Body of pancreas (tissue), 4 donors: ENCODE measurements at regions not wholly inside any gene's neighbourhood (a gene's known extent, or its start where the extent isn't known, plus 50 kb on each side); places are given as distances from the start of the nearest gene placed in this dataset.

Experiments used
- ATAC-seq: fragments of 150-250 bp; one replicate; pipeline ENCODE4 v1.9.1; 2016
- DNase-seq, 4 donors: peaks; one replicate each; pipeline ENCODE4 v3.0.0-alpha.2; 2019
- H3K27ac ChIP-seq, 4 donors: fragments of 200-600 bp; sonication (generic); 1 replicate in 3 of 4; 2 replicates in 1 of 4; pipeline versions ENCODE4 v1.5.1 to v1.6.1; 2016 to 2019; ENCODE audit warnings: mild to moderate bottlenecking in 1 of 4, mixed read lengths in 1 of 4, moderate library complexity in 1 of 4
- H3K27me3 ChIP-seq, 2 donors: fragments of 200-600 bp; sonication (generic); one replicate each; pipeline ENCODE4 v1.6.0; 2016; ENCODE audit warnings: mild to moderate bottlenecking in 1 of 2
- H3K36me3 ChIP-seq, 2 donors: fragments of 200-600 bp; sonication (generic); replicated peaks in 1 of 2; 2 replicates each; pipeline ENCODE4 v1.5.1; 2016; ENCODE audit warnings: low read depth in 2 of 2; ENCODE audit not compliant: insufficient read depth in 1 of 2
- H3K4me1 ChIP-seq: fragments of 200-600 bp; sonication (generic); one replicate; pipeline ENCODE4 v1.6.0; 2016
- H3K4me3 ChIP-seq, 2 donors: fragments of 200-600 bp; sonication (generic); 1 replicate in 1 of 2; 2 replicates in 1 of 2; pipeline ENCODE4 v1.5.1; 2016 to 2019
- H3K9me3 ChIP-seq, 3 donors: fragments of 200-600 bp; sonication (generic); 1 replicate in 2 of 3; 2 replicates in 1 of 3; pipeline ENCODE4 v1.5.1; 2016
- CTCF ChIP-seq, 7 experiments: fragments of 450-650 bp in 4 of 7; fragments of 200-600 bp in 3 of 7; sonication (generic) in 3 of 7; IDR thresholded peaks; one replicate each; pipeline ENCODE4 v1.5.1; 2016 to 2019; ENCODE audit warnings: antibody characterized with exemption in 7 of 7
- POLR2A ChIP-seq, 3 donors: fragments of 450-650 bp; IDR thresholded peaks; one replicate each; pipeline ENCODE4 v1.6.1; 2016; ENCODE audit warnings: antibody characterized with exemption in 3 of 3, mild to moderate bottlenecking in 2 of 3
- WGBS, 2 donors: methylation state at CpG; one replicate each; pipeline ENCODE4 v1.1.5; 2017; 5-methylcytosine and 5-hydroxymethylcytosine counted together
- intact Hi-C: fragments of 100-400 bp; cut with DNase I; formaldehyde crosslinking; loops from one replicate; pipeline ENCODE4 v1.15.1; 2023

DNA sequence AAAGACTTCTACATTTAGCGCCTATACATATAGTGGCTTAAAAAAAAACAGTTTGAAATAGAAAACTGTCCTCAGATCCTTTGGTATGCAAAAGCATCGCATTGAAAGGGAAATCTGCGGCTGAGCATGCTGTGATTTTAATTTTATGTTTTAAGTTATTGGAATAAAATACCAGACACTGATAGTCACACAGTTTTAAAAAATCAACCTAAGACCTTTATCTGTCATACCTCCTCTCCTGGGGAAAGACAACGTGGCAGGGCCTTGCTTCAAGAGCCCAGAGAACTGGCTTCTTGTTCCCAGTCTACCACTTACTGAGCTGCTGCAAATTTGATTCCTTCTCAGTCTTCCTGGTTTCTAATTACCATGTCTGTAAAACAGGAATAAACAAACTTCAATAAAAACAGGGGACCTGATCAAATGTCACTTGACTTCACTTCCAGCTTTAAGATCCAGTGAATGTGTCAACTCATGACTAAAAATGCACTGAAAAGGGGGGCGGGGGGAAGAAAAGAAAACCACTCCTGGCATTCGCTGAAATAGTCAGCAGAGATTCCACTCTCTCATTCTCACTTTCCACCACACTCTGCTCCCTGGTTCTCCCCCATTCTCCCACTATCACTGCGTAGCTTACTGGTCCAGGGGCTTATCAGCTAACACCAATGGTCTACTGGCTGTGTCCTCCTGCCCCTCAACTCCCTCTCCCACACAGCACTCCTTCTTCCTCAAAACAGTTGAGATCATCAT is 494.7 kb upstream of the MARCKS start:
- no peak overlapping the region for H3K27ac ChIP-seq
- WGBS, 2 donors: 80 to 86% methylated on average over 7 of the region's 7 CpGs
- intact Hi-C loops: no loop called here
- DNase-seq (no peak), ATAC-seq (no peak)
- H3K27me3 ChIP-seq: no peaks in the 10 kb centered on the region
- H3K36me3 ChIP-seq: no peaks in the 10 kb centered on the region
- no peak overlapping the region for H3K4me3 ChIP-seq
- TF ChIP-seq POLR2A (IDR thresholded peaks at IDR 0.05): no peak
- no peak for TF ChIP-seq CTCF (IDR thresholded peaks at IDR 0.05)
- no peaks in the 10 kb centered on the region for H3K9me3 ChIP-seq
- peaks cover 9% of the 10 kb centered on the region for H3K4me1 ChIP-seq

DNA sequence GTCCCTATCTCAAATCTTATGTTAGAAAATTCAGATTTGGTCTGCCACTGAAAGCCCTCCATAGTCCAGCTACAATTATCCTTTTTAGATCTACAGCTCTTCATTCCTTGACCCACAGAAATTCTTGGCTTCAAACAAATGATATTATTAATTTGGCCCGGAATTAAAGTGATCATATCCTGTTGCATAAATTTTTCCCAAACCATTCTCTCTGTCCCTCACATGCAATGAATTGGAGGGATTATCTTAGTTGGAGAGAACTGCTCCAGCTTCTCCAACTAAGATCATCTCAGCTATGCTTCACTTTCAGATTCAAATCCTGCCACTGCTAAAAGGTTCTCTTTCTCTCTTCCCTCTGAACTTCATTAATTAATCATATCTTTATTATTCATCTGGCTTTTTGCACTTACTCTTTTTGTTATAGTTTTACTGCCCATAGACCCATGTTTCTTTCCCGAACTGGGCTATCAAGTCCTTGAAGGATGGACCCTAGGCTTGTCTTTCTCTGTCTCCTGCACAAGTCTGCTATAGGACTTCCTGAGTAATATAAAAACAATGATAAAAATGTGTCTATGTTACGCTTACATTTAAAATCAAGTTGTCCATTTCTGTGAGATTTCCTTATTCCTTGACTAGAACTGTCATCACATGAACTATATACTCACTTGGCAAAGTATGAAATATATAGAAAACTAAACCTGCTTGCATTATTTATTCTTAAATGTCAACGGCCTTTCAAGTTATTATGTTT is 493.9 kb upstream of the MARCKS start:
- H3K4me1 ChIP-seq: peaks cover 9% of the 10 kb centered on the region
- no peak for ATAC-seq
- H3K27me3 ChIP-seq: no peaks in the 10 kb centered on the region
- intact Hi-C loops: no loop called here
- H3K9me3 ChIP-seq: no peaks in the 10 kb centered on the region
- TF ChIP-seq POLR2A (IDR thresholded peaks at IDR 0.05): no peak
- TF ChIP-seq CTCF (IDR thresholded peaks at IDR 0.05): no peak
- 85 to 91% methylated on average over 4 of the region's 4 CpGs for WGBS, 2 donors
- no peak overlapping the region for H3K4me3 ChIP-seq
- no peaks in the 10 kb centered on the region for H3K36me3 ChIP-seq
- H3K27ac ChIP-seq: no peak overlapping the region
- DNase-seq: no peak

- intact Hi-C loops: no loop called here
- TF ChIP-seq CTCF (IDR thresholded peaks at IDR 0.05) (no peak), POLR2A (IDR thresholded peaks at IDR 0.05) (no peak)
- ATAC-seq: no peak
- Histone ChIP-seq H3K9me3 (no peaks in the 10 kb centered on the region), H3K4me1 (peaks cover 9% of the 10 kb centered on the region), H3K36me3 (no peaks in the 10 kb centered on the region), H3K27ac (no peak overlapping the region), H3K4me3 (no peak overlapping the region), H3K27me3 (no peaks in the 10 kb centered on the region)
- DNase-seq: no peak
These were observed 493.3 kb upstream of the MARCKS start for GRCh38 chr6:113363866-113364265.

- WGBS, 2 donors: 89 to 92% methylated on average over 3 of the region's 3 CpGs
- H3K4me1 ChIP-seq: peaks cover 6% of the 10 kb centered on the region
- ATAC-seq: no peak
- DNase-seq: no peak
- H3K27ac ChIP-seq: no peak overlapping the region
- H3K4me3 ChIP-seq: no peak overlapping the region
- TF ChIP-seq CTCF (IDR thresholded peaks at IDR 0.05) (no peak), POLR2A (IDR thresholded peaks at IDR 0.05) (no peak)
- intact Hi-C loops: no loop called here
- no peaks in the 10 kb centered on the region for H3K27me3 ChIP-seq
- H3K36me3 ChIP-seq: no peaks in the 10 kb centered on the region
- no peaks in the 10 kb centered on the region for H3K9me3 ChIP-seq
These were observed 492.4 kb upstream of the MARCKS start for GRCh38 chr6:113364766-113365165.
